ENCODE measurements at regions not wholly inside any gene's neighbourhood (a gene's known extent, or its start where the extent isn't known, plus 50 kb on each side); places are given as distances from the start of the nearest gene placed in this dataset.

DNA sequence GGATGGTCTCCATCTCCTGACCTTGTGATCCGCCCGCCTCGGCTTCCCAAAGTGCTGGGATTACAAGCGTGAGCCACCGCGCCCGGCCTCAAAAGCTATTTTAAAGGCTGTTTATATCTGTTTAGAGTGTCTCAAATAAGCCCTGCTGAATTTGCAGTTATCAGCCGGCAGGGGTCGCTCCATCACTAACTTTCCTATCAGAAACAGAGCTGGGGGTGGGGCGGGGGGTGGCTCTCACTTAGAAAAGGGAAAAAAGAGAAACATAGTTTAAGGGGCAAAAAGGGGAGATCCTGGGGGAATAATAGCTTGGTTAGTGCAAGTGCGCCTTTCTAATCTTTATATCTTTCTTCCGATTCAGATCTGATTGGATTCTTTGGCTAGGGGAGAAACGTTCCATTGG lies 450.7 kb downstream of the UBE2NL start:
- intact Hi-C loops (cut with DNase I): no loop called here
- DNase-seq (ENCODE audit: low spot score) (no peak), ATAC-seq (no peak)

GRCh38 chrX:144335402-144335801 lies 451.5 kb downstream of the UBE2NL start:
- ATAC-seq (no peak), DNase-seq (ENCODE audit: low spot score) (no peak)
- intact Hi-C loops (cut with DNase I): no loop called here

DNA sequence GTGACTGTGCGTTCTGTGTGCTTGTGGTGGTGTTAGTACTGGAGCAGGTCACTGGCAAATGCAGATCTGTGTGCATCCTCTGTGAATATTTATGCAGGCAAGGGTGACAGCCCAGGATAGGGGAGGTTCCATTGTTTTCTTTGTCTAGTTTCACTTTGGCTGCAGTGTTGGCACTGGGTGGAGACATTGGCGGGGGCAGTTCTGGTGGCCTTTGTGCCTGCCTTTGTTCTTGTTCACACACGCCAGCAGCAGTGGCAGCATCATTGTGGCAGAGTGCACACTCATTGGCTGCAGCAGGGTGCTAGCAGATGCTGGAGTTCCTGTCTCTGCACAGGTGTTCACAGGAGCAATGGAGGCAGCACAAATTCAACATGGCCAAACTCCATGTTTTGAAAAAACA lies 495.3 kb downstream of the UBE2NL start:
- DNase-seq (ENCODE audit: low spot score) (no peak), ATAC-seq (no peak)
- intact Hi-C loops (cut with DNase I): no loop called here

- intact Hi-C loops (cut with DNase I): no loop called here
- ATAC-seq: no peak
Observed at GRCh38 chrX:144388738-144389137, 504.9 kb downstream of the UBE2NL start.

More at GRCh38 chrX:144388738-144389137, 504.9 kb downstream of the UBE2NL start:
- no peak for DNase-seq (ENCODE audit: low spot score)

Measured in sciatic nerve (tissue), 2 donors.